AG04450 (cell line): ENCODE measurements at regions not wholly inside any gene's neighbourhood (a gene's known extent, or its start where the extent isn't known, plus 50 kb on each side); places are given as distances from the start of the nearest gene placed in this dataset.

ENCODE experiments used
- CTCF ChIA-PET: fragments of 300-600, 350-600 bp; formaldehyde crosslinking; extraction: SDS; loops from one replicate; lab custom pipeline; 2022; ENCODE audit warnings: antibody characterized with exemption, inconsistent platforms; lab: Charles Lee
- POLR2A ChIA-PET: fragments of 350-600 bp; formaldehyde crosslinking; extraction: SDS; loops from one replicate; lab custom pipeline; 2021; ENCODE audit warnings: antibody characterized with exemption, inconsistent platforms; lab: Yijun Ruan, JAX
- DNase-seq: peaks from one replicate; pipeline ENCODE4 v3.0.0-alpha.2; 2011; ENCODE audit warnings: low read depth, low spot score
- H3K27ac ChIP-seq: one replicate; pipeline ENCODE4 v1.5.1; 2012; ENCODE audit warnings: low read depth, low read length, control low read depth
- H3K27me3 ChIP-seq: one replicate; pipeline ENCODE4 v1.6.0; 2012; ENCODE audit warnings: low read length; ENCODE audit not compliant: control insufficient read depth, insufficient read depth
- H3K4me3 ChIP-seq: 2 replicates; pipeline ENCODE4 v1.5.1; 2011; ENCODE audit warnings: mild to moderate bottlenecking, low read depth, low read length, control low read depth
- H3K9me3 ChIP-seq: 2 replicates; pipeline ENCODE4 v1.5.1; 2012; ENCODE audit warnings: low read length; ENCODE audit not compliant: control insufficient read depth, insufficient read depth
- TF ChIP-seq, protein P1 (sequence below): IDR thresholded peaks from 2 replicates; pipeline ENCODE4 v1.5.1; 2011; ENCODE audit warnings: low read depth, low read length, control low read depth, inconsistent platforms

- POLR2A ChIA-PET: no interaction called here
- H3K27ac ChIP-seq: no peak overlapping the region
- H3K4me3 ChIP-seq: no peak overlapping the region
- TF ChIP-seq, protein P1, sequence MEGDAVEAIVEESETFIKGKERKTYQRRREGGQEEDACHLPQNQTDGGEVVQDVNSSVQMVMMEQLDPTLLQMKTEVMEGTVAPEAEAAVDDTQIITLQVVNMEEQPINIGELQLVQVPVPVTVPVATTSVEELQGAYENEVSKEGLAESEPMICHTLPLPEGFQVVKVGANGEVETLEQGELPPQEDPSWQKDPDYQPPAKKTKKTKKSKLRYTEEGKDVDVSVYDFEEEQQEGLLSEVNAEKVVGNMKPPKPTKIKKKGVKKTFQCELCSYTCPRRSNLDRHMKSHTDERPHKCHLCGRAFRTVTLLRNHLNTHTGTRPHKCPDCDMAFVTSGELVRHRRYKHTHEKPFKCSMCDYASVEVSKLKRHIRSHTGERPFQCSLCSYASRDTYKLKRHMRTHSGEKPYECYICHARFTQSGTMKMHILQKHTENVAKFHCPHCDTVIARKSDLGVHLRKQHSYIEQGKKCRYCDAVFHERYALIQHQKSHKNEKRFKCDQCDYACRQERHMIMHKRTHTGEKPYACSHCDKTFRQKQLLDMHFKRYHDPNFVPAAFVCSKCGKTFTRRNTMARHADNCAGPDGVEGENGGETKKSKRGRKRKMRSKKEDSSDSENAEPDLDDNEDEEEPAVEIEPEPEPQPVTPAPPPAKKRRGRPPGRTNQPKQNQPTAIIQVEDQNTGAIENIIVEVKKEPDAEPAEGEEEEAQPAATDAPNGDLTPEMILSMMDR: no peak
- CTCF ChIA-PET: no interaction called here
- H3K27me3 ChIP-seq: no peaks in the 10 kb centered on the region
- peak; percentile 3 for DNase-seq
- H3K9me3 ChIP-seq: no peaks in the 10 kb centered on the region
Measured at GRCh38 chr2:193966590-193966989, 1690.4 kb upstream of the SLC39A10 start.

- ChIA-PET POLR2A (no interaction called here), CTCF (no interaction called here)
- DNase-seq: no peak
- no peak overlapping the region for H3K27ac ChIP-seq
- H3K9me3 ChIP-seq: no peaks in the 10 kb centered on the region
- TF ChIP-seq, protein P1: no peak
- H3K4me3 ChIP-seq: no peak overlapping the region
- no peaks in the 10 kb centered on the region for H3K27me3 ChIP-seq
Measured at GRCh38 chr2:193965263-193965662, 1691.8 kb upstream of the SLC39A10 start.

GRCh38 chr2:193963472-193964119, 1693.4 kb upstream of the SLC39A10 start:
- Histone ChIP-seq H3K27me3 (no peaks in the 10 kb centered on the region), H3K4me3 (no peak overlapping the region), H3K9me3 (peaks cover 4% of the 10 kb centered on the region; the same call in 1 of the 2 replicates), H3K27ac (no peak overlapping the region)
- ChIA-PET CTCF (interaction anchor here (0.6 to 0.8 kb wide), 2 partner anchors 237 to 769 kb away, joined by 3 read pairs; no protein-coding TSS in a partner anchor), POLR2A (no interaction called here)
- no peak for DNase-seq
- TF ChIP-seq, protein P1: peak; percentile 41

- CTCF ChIA-PET: no interaction called here
- no peak overlapping the region for H3K4me3 ChIP-seq
- TF ChIP-seq, protein P1: no peak
- no peak overlapping the region for H3K27ac ChIP-seq
- no peaks in the 10 kb centered on the region for H3K9me3 ChIP-seq
- DNase-seq: no peak
- POLR2A ChIA-PET: no interaction called here
- no peaks in the 10 kb centered on the region for H3K27me3 ChIP-seq
Measured at GRCh38 chr2:193946806-193947205, 1710.2 kb upstream of the SLC39A10 start.

GRCh38 chr2:193943406-193943960, 1713.5 kb upstream of the SLC39A10 start:
- CTCF ChIA-PET: interaction anchor here (0.6 kb wide), 1 partner anchor 359 kb away, joined by 3 read pairs; no protein-coding TSS in a partner anchor
- POLR2A ChIA-PET: no interaction called here
- no peak for DNase-seq
- TF ChIP-seq, protein P1: no peak
- H3K9me3 ChIP-seq: no peaks in the 10 kb centered on the region
- H3K4me3 ChIP-seq: no peak overlapping the region
- no peak overlapping the region for H3K27ac ChIP-seq
- no peaks in the 10 kb centered on the region for H3K27me3 ChIP-seq
